HCT116 (cell line): ENCODE measurements at regions not wholly inside any gene's neighbourhood (a gene's known extent, or its start where the extent isn't known, plus 50 kb on each side); places are given as distances from the start of the nearest gene placed in this dataset.

ENCODE experiments used
- ATAC-seq: fragments of 200-7000 bp; cut with Tn5 transposase; 2 replicates; pipeline ENCODE4 v1.9.1; 2020; ENCODE audit warnings: mild to moderate bottlenecking, moderate library complexity
- BruUV-seq: library from RNA; stranded (reverse); fragments of 400-500 nt; replicated peaks from 2 replicates; lab custom pipeline; 2021; lab: Mats Ljungman, UMichigan
- CTCF ChIA-PET: fragments of 300-600 bp; sonication (Branson Sonifier 250); formaldehyde crosslinking; loops from one replicate; lab custom pipeline; 2021; ENCODE audit warnings: antibody characterized with exemption; lab: Charles Lee
- POLR2A ChIA-PET: fragments of 300-600, 350-600 bp; sonication (Branson Sonifier 250); formaldehyde crosslinking; loops from one replicate; lab custom pipeline; 2021; ENCODE audit warnings: antibody characterized with exemption; lab: Charles Lee
- RAD21 ChIA-PET, 2 experiments: fragments of 300-600 bp; sonication (Branson Sonifier 250); formaldehyde crosslinking; loops; one replicate each; lab custom pipeline; 2023; ENCODE audit warnings: low total read pairs in 2 of 2; ENCODE audit not compliant: uncharacterized antibody in 2 of 2, unreplicated experiment in 2 of 2, low non-redundant PET in 1 of 2; lab: Charles Lee
- DNase-seq: peaks from one replicate; pipeline ENCODE4 v3.0.0-alpha.2; 2010; ENCODE audit warnings: low read depth, low spot score
- H2AFZ ChIP-seq: fragments of 200-600 bp; shearing (Covaris generic), sonication (generic); 2 replicates; pipeline ENCODE4 v1.6.1; 2017; ENCODE audit warnings: low read depth, mixed run types, mixed read lengths, antibody characterized with exemption, low read length; ENCODE audit not compliant: poor library complexity, severe bottlenecking
- H3K27ac ChIP-seq: 2 replicates; pipeline ENCODE4 v1.5.1; 2012; ENCODE audit warnings: low read depth, low read length
- H3K27me3 ChIP-seq: fragments of 200-600 bp; sonication (generic); 2 replicates; pipeline ENCODE4 v1.6.1; 2016; ENCODE audit warnings: mixed run types, low read length, mixed read lengths; ENCODE audit not compliant: insufficient read depth
- H3K36me3 ChIP-seq, 2 experiments: fragments of 200-500 bp in 1 of 2; fragments of 200-600 bp in 1 of 2; sonication (Bioruptor generic) in 1 of 2; sonication (generic) in 1 of 2; 2 replicates each; pipeline versions ENCODE4 v1.5.1 to v1.6.1; 2014 to 2016; ENCODE audit warnings: low read length in 2 of 2, inconsistent platforms in 1 of 2, mixed read lengths in 1 of 2, mixed run types in 1 of 2; ENCODE audit not compliant: insufficient read depth in 2 of 2, control insufficient read depth in 1 of 2
- H3K4me1 ChIP-seq, 2 experiments: fragments of 200-600 bp in 1 of 2; sonication (generic) in 1 of 2; 2 replicates each; pipeline versions ENCODE4 v1.5.1 to v1.6.1; 2012 to 2017; ENCODE audit warnings: low read length in 2 of 2, inconsistent platforms in 1 of 2, mild to moderate bottlenecking in 1 of 2, mixed read lengths in 1 of 2, mixed run types in 1 of 2, moderate library complexity in 1 of 2; ENCODE audit not compliant: insufficient read depth in 2 of 2, control insufficient read depth in 1 of 2
- H3K4me2 ChIP-seq: fragments of 200-600 bp; sonication (generic); 2 replicates; pipeline ENCODE4 v1.6.1; 2017; ENCODE audit warnings: mixed run types, low read length, mixed read lengths
- H3K4me3 ChIP-seq, 2 experiments: fragments of 200-600 bp in 1 of 2; sonication (generic) in 1 of 2; replicated peaks in 1 of 2; 2 replicates each; pipeline ENCODE4 v1.5.1; 2011 to 2016; ENCODE audit warnings: low read length in 2 of 2, control low read depth in 1 of 2, low read depth in 1 of 2, mild to moderate bottlenecking in 1 of 2, mixed read lengths in 1 of 2, mixed run types in 1 of 2
- H3K79me2 ChIP-seq: fragments of 200-600 bp; sonication (generic); 2 replicates; pipeline ENCODE4 v1.6.1; 2017; ENCODE audit warnings: mild to moderate bottlenecking, mixed run types, low read length, moderate library complexity, mixed read lengths; ENCODE audit not compliant: insufficient read depth
- H3K9ac ChIP-seq: fragments of 200-600 bp; sonication (generic); 2 replicates; pipeline ENCODE4 v1.6.1; 2016; ENCODE audit warnings: low read length, mixed read lengths
- H3K9me2 ChIP-seq: fragments of 200-600 bp; sonication (generic), shearing (Covaris generic); 2 replicates; pipeline ENCODE4 v1.6.1; 2017; ENCODE audit warnings: mixed run types, mild to moderate bottlenecking, moderate library complexity; ENCODE audit not compliant: insufficient read depth
- H3K9me3 ChIP-seq, 2 experiments: fragments of 200-500 bp in 1 of 2; fragments of 200-600 bp in 1 of 2; sonication (Bioruptor generic) in 1 of 2; sonication (generic) in 1 of 2; 2 replicates each; pipeline ENCODE4 v1.6.1; 2014 to 2017; ENCODE audit warnings: low read length in 2 of 2, mixed read lengths in 2 of 2, inconsistent platforms in 1 of 2, low read depth in 1 of 2, mild to moderate bottlenecking in 1 of 2, mixed run types in 1 of 2, moderate library complexity in 1 of 2; ENCODE audit not compliant: control insufficient read depth in 1 of 2, insufficient read depth in 1 of 2
- H4K20me1 ChIP-seq: fragments of 200-600 bp; sonication (generic), shearing (Covaris generic); 2 replicates; pipeline ENCODE4 v1.6.1; 2017; ENCODE audit warnings: mixed run types, mild to moderate bottlenecking, moderate library complexity; ENCODE audit not compliant: insufficient read depth
- ATF3 ChIP-seq: IDR thresholded peaks from 2 replicates; pipeline ENCODE4 v1.6.1; 2012
- JUND ChIP-seq: IDR thresholded peaks from 2 replicates; pipeline ENCODE4 v1.6.1; 2012
- MAX ChIP-seq: IDR thresholded peaks from 2 replicates; pipeline ENCODE4 v1.6.1; 2012
- REST ChIP-seq: IDR thresholded peaks from 2 replicates; pipeline ENCODE4 v1.6.1; 2012; ENCODE audit warnings: low read depth
- SIN3A ChIP-seq: IDR thresholded peaks from 2 replicates; pipeline ENCODE4 v1.6.1; 2012; ENCODE audit warnings: low read depth
- SP1 ChIP-seq: IDR thresholded peaks from 2 replicates; pipeline ENCODE4 v1.6.1; 2012; ENCODE audit warnings: low read depth
- SRF ChIP-seq: IDR thresholded peaks from 2 replicates; pipeline ENCODE4 v1.6.1; 2012; ENCODE audit warnings: low read depth
- TCF7L2 ChIP-seq: IDR thresholded peaks from 2 replicates; pipeline ENCODE4 v1.7.0; 2011; ENCODE audit warnings: borderline replicate concordance, inconsistent platforms; ENCODE audit not compliant: insufficient read depth, insufficient read length; ENCODE audit errors: extremely low read depth
- YY1 ChIP-seq: IDR thresholded peaks from 2 replicates; pipeline ENCODE4 v1.6.1; 2011; ENCODE audit warnings: low read length, low read depth, moderate library complexity, mild to moderate bottlenecking; ENCODE audit not compliant: insufficient replicate concordance; ENCODE audit errors: extremely low read depth
- ZFX ChIP-seq: fragments of 450-650 bp; IDR thresholded peaks from 2 replicates; pipeline ENCODE4 v1.6.1; 2017
- ZNF274 ChIP-seq: fragments of 200-500 bp; sonication (Bioruptor generic); IDR thresholded peaks from 2 replicates; pipeline ENCODE4 v1.6.1; 2014; ENCODE audit warnings: mild to moderate bottlenecking, low read depth, low read length, inconsistent platforms
- intact Hi-C: fragments of 100-400 bp; cut with micrococcal nuclease; formaldehyde crosslinking; loops from 2 replicates; pipeline ENCODE4 v1.10.0; 2022

- ChIA-PET CTCF (no interaction called here), POLR2A (no interaction called here)
Measured at GRCh38 chr4:145347684-145348083, 134.0 kb upstream of the SMAD1 start.

GRCh38 chr4:145346081-145346480 is 135.6 kb upstream of the SMAD1 start:
- no peaks in the 10 kb centered on the region for H3K4me1 ChIP-seq
- H3K36me3 ChIP-seq: no peaks in the 10 kb centered on the region
- ChIA-PET RAD21 (interaction anchor here in 1 of 2 experiments (0.7 kb wide), 1 partner anchor 110 kb away, joined by 3 read pairs; no protein-coding TSS in a partner anchor), CTCF (no interaction called here), POLR2A (no interaction called here)
- no peaks in the 10 kb centered on the region for H3K27me3 ChIP-seq
- no peak overlapping the region for H2AFZ ChIP-seq
- intact Hi-C loops: no loop called here
- ATAC-seq (no peak), DNase-seq (no peak)
- TF ChIP-seq SP1: no peak
- no peaks in the 10 kb centered on the region for H3K79me2 ChIP-seq
- no peak overlapping the region for H3K4me3 ChIP-seq
- no TSS peak for BruUV-seq
- no peaks in the 10 kb centered on the region for H4K20me1 ChIP-seq
- no peak overlapping the region for H3K4me2 ChIP-seq
- no peaks in the 10 kb centered on the region for H3K9me3 ChIP-seq
- no peaks in the 10 kb centered on the region for H3K9me2 ChIP-seq
- no peak overlapping the region for H3K9ac ChIP-seq
- no peak overlapping the region for H3K27ac ChIP-seq

More at GRCh38 chr4:145347684-145348083, 134.0 kb upstream of the SMAD1 start:
- no peaks in the 10 kb centered on the region for H3K36me3 ChIP-seq
- H3K9me2 ChIP-seq: no peaks in the 10 kb centered on the region
- BruUV-seq: no TSS peak
- ATAC-seq (no peak), DNase-seq (no peak)
- no peak overlapping the region for H3K4me3 ChIP-seq
- RAD21 ChIA-PET: no interaction called here
- no peaks in the 10 kb centered on the region for H3K4me1 ChIP-seq
- no peak overlapping the region for H2AFZ ChIP-seq
- no peak overlapping the region for H3K4me2 ChIP-seq
- TF ChIP-seq ZNF274: no peak
- H3K27me3 ChIP-seq: no peaks in the 10 kb centered on the region
- no peak overlapping the region for H3K27ac ChIP-seq
- H3K9ac ChIP-seq: no peak overlapping the region
- intact Hi-C loops: no loop called here
- no peaks in the 10 kb centered on the region for H3K79me2 ChIP-seq
- no peaks in the 10 kb centered on the region for H3K9me3 ChIP-seq
- no peaks in the 10 kb centered on the region for H4K20me1 ChIP-seq

GRCh38 chr4:145345401-145345800 is 136.3 kb upstream of the SMAD1 start:
- H3K4me3 ChIP-seq: no peak overlapping the region
- DNase-seq: no peak
- ChIA-PET POLR2A (no interaction called here), CTCF (no interaction called here), RAD21 (interaction anchor here in 1 of 2 experiments (0.7 kb wide), 1 partner anchor 109 kb away, joined by 3 read pairs; no protein-coding TSS in a partner anchor)
- H3K4me2 ChIP-seq: no peak overlapping the region
- no peaks in the 10 kb centered on the region for H4K20me1 ChIP-seq
- BruUV-seq: no TSS peak
- H2AFZ ChIP-seq: no peak overlapping the region
- no peaks in the 10 kb centered on the region for H3K4me1 ChIP-seq
- ATAC-seq: no peak
- H3K9me3 ChIP-seq: no peaks in the 10 kb centered on the region
- H3K9ac ChIP-seq: no peak overlapping the region
- H3K27ac ChIP-seq: no peak overlapping the region
- no peaks in the 10 kb centered on the region for H3K27me3 ChIP-seq
- no peaks in the 10 kb centered on the region for H3K36me3 ChIP-seq
- H3K79me2 ChIP-seq: no peaks in the 10 kb centered on the region
- H3K9me2 ChIP-seq: no peaks in the 10 kb centered on the region
- intact Hi-C loops: no loop called here
- TF ChIP-seq MAX (no peak), SRF (no peak), REST (no peak), YY1 (no peak), ATF3 (no peak), JUND (no peak), SIN3A (no peak), ZNF274 (no peak), ZFX (no peak), TCF7L2 (no peak)
